HEK293T (cell line): ENCODE measurements at regions not wholly inside any gene's neighbourhood (a gene's known extent, or its start where the extent isn't known, plus 50 kb on each side); places are given as distances from the start of the nearest gene placed in this dataset.

Source experiments
- ARNT ChIP-seq: fragments of 450-650 bp; IDR thresholded peaks from 2 replicates; pipeline ENCODE4 v1.6.1; 2017; ENCODE audit warnings: mild to moderate bottlenecking
- BHLHE40 ChIP-seq: fragments of 450-650 bp; IDR thresholded peaks from 2 replicates; pipeline ENCODE4 v1.6.1; 2016; ENCODE audit warnings: mild to moderate bottlenecking, moderate library complexity, borderline replicate concordance
- FOXK2 ChIP-seq: fragments of 450-650 bp; IDR thresholded peaks from 2 replicates; pipeline ENCODE4 v1.6.1; 2016; ENCODE audit warnings: mild to moderate bottlenecking
- FOXM1 ChIP-seq: fragments of 450-650 bp; IDR thresholded peaks from 2 replicates; pipeline ENCODE4 v1.6.1; 2017; ENCODE audit warnings: mild to moderate bottlenecking, borderline replicate concordance
- HDGF ChIP-seq: fragments of 450-650 bp; IDR thresholded peaks from 2 replicates; pipeline ENCODE4 v1.6.1; 2017; ENCODE audit warnings: antibody characterized with exemption, borderline replicate concordance
- SUZ12 ChIP-seq: fragments of 450-650 bp; IDR thresholded peaks from 2 replicates; pipeline ENCODE4 v1.6.1; 2016; ENCODE audit warnings: mild to moderate bottlenecking
- TF ChIP-seq, protein P1 (sequence below): fragments of 450-650 bp; IDR thresholded peaks from 2 replicates; pipeline ENCODE4 v1.6.1; 2016

DNA sequence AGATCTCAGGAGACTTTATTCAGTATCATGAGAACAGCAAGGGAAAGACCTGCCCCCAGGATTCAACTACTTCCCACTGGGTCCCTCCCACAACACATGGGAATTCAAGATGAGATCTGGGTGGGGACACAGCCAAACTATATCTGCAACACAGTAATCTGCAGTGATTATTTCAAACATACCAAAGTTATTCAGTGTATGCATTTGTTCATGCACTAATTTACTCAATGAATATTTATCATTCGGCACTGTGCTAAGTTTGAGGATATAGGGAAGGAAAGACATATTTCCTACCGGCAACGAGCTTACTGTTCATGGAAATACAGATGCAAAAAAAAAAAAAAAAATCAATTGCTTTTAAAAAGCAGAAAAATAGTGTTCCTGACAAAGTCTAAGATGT lies 91.6 kb upstream of the IMMP2L start:
- TF ChIP-seq, protein P1, sequence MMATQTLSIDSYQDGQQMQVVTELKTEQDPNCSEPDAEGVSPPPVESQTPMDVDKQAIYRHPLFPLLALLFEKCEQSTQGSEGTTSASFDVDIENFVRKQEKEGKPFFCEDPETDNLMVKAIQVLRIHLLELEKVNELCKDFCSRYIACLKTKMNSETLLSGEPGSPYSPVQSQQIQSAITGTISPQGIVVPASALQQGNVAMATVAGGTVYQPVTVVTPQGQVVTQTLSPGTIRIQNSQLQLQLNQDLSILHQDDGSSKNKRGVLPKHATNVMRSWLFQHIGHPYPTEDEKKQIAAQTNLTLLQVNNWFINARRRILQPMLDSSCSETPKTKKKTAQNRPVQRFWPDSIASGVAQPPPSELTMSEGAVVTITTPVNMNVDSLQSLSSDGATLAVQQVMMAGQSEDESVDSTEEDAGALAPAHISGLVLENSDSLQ: no peak
- TF ChIP-seq BHLHE40 (no peak), SUZ12 (no peak), FOXK2 (no peak), ARNT (no peak), HDGF (no peak), FOXM1 (no peak)
